ENCODE measurements at regions not wholly inside any gene's neighbourhood (a gene's known extent, or its start where the extent isn't known, plus 50 kb on each side); places are given as distances from the start of the nearest gene placed in this dataset.
"Not testable (repeated sequence)": the region's sequence is repeated elsewhere in the genome, so short reads cannot be mapped to it uniquely, and the experiment has no call there.

- H3K36me3 ChIP-seq, result no peaks in the 10 kb centered on the region
- no peak overlapping the region for H3K4me3 ChIP-seq
- DNase-seq (ENCODE audit: low spot score in 2 of 2), result no peak
- intact Hi-C loops (cut with DNase I; ENCODE audit: low total_unique reads), result no loop called here
- no peaks in the 10 kb centered on the region for H3K27me3 ChIP-seq
- H3K4me1 ChIP-seq, result no peaks in the 10 kb centered on the region
- no peaks in the 10 kb centered on the region for H3K9me3 ChIP-seq
- no peak overlapping the region for H3K27ac ChIP-seq
- TF ChIP-seq POLR2AphosphoS5 (IDR thresholded peaks at IDR 0.05) (no peak), CTCF (IDR thresholded peaks at IDR 0.05) (no peak), POLR2A (IDR thresholded peaks at IDR 0.05) (no peak)
Measured at GRCh38 chr6:113068570-113068969, 721.4 kb downstream of the RFPL4B start.

GRCh38 chr6:113070681-113071080 lies 723.6 kb downstream of the RFPL4B start:
- H3K4me3 ChIP-seq; H3K9me3 ChIP-seq; intact Hi-C loops (cut with DNase I; ENCODE audit: low total_unique reads); H3K27me3 ChIP-seq; H3K27ac ChIP-seq; H3K36me3 ChIP-seq; DNase-seq (ENCODE audit: low spot score in 2 of 2); H3K4me1 ChIP-seq: not testable (repeated sequence)

GRCh38 chr6:113073611-113074191 lies 726.6 kb downstream of the RFPL4B start:
- intact Hi-C loops (cut with DNase I; ENCODE audit: low total_unique reads), result no loop called here
- TF ChIP-seq POLR2A (IDR thresholded peaks at IDR 0.05) (no peak), CTCF (IDR thresholded peaks at IDR 0.05) (no peak), POLR2AphosphoS5 (IDR thresholded peaks at IDR 0.05) (no peak)
- Histone ChIP-seq H3K4me1 (no peaks in the 10 kb centered on the region), H3K4me3 (no peak overlapping the region), H3K27me3 (no peaks in the 10 kb centered on the region), H3K27ac (no peak overlapping the region), H3K9me3 (no peaks in the 10 kb centered on the region), H3K36me3 (no peaks in the 10 kb centered on the region)
- no peak for DNase-seq (ENCODE audit: low spot score in 2 of 2)

- intact Hi-C loops (cut with DNase I; ENCODE audit: low total_unique reads), result no loop called here
- Histone ChIP-seq H3K27me3 (no peaks in the 10 kb centered on the region), H3K36me3 (no peaks in the 10 kb centered on the region), H3K9me3 (no peaks in the 10 kb centered on the region), H3K4me3 (no peak overlapping the region), H3K4me1 (no peaks in the 10 kb centered on the region), H3K27ac (no peak overlapping the region)
- no peak for DNase-seq (ENCODE audit: low spot score in 2 of 2)
- TF ChIP-seq CTCF (IDR thresholded peaks at IDR 0.05) (no peak), POLR2AphosphoS5 (IDR thresholded peaks at IDR 0.05) (no peak), POLR2A (IDR thresholded peaks at IDR 0.05) (no peak)
Measured at GRCh38 chr6:113076116-113076515, 729.0 kb downstream of the RFPL4B start.

GRCh38 chr6:113076816-113077215 lies 729.7 kb downstream of the RFPL4B start:
- H3K4me1 ChIP-seq, result no peaks in the 10 kb centered on the region
- no peak overlapping the region for H3K4me3 ChIP-seq
- H3K36me3 ChIP-seq, result no peaks in the 10 kb centered on the region
- DNase-seq (ENCODE audit: low spot score in 2 of 2), result no peak
- no peak overlapping the region for H3K27ac ChIP-seq
- no peak for TF ChIP-seq POLR2A (IDR thresholded peaks at IDR 0.05)
- no peak for TF ChIP-seq CTCF (IDR thresholded peaks at IDR 0.05)
- no peak for TF ChIP-seq POLR2AphosphoS5 (IDR thresholded peaks at IDR 0.05)
- H3K9me3 ChIP-seq, result no peaks in the 10 kb centered on the region
- intact Hi-C loops (cut with DNase I; ENCODE audit: low total_unique reads), result no loop called here
- H3K27me3 ChIP-seq, result no peaks in the 10 kb centered on the region

- H3K9me3 ChIP-seq, result no peaks in the 10 kb centered on the region
Measured at GRCh38 chr6:113077794-113078193, 730.7 kb downstream of the RFPL4B start.

More at GRCh38 chr6:113077794-113078193, 730.7 kb downstream of the RFPL4B start:
- Histone ChIP-seq H3K4me1 (no peaks in the 10 kb centered on the region), H3K27me3 (no peaks in the 10 kb centered on the region), H3K27ac (no peak overlapping the region), H3K4me3 (no peak overlapping the region), H3K36me3 (no peaks in the 10 kb centered on the region)
- TF ChIP-seq CTCF (IDR thresholded peaks at IDR 0.05), result no peak
- no peak for TF ChIP-seq POLR2AphosphoS5 (IDR thresholded peaks at IDR 0.05)
- no peak for TF ChIP-seq POLR2A (IDR thresholded peaks at IDR 0.05)
- intact Hi-C loops (cut with DNase I; ENCODE audit: low total_unique reads), result no loop called here
- no peak for DNase-seq (ENCODE audit: low spot score in 2 of 2)
